DMS153 treated with DMSO at 0.1 percent for 48 hours (cell line): ENCODE measurements at regions not wholly inside any gene's neighbourhood (a gene's known extent, or its start where the extent isn't known, plus 50 kb on each side); places are given as distances from the start of the nearest gene placed in this dataset.

Experiments used
- DNase-seq: peaks from one replicate; lab custom pipeline; 2025; ENCODE audit not compliant: unreplicated experiment; lab: John Stamatoyannopoulos, UW

GRCh38 chr19:29096896-29097295 is 116.1 kb downstream of the UQCRFS1 start:
- DNase-seq = no peak

DNA sequence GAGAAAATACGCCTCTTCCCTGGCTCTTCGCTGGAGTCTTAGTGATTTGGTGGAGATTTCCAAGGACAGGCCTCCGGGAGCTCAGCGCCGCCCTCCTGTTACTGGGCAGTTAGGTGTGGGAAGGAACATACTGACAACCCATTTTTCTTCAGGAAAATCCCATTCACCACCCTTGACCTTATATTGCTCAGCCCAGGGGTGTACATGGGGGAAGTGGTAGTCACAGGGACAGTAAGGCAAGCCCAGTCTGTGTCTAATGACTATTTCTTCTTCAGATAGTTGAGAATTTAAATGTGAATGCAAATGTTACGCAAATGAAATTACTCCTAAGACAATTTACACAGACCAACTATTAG is 119.4 kb downstream of the UQCRFS1 start:
- no peak for DNase-seq

GRCh38 chr19:29092712-29093552 is 120.0 kb downstream of the UQCRFS1 start:
- DNase-seq = no peak

DNA sequence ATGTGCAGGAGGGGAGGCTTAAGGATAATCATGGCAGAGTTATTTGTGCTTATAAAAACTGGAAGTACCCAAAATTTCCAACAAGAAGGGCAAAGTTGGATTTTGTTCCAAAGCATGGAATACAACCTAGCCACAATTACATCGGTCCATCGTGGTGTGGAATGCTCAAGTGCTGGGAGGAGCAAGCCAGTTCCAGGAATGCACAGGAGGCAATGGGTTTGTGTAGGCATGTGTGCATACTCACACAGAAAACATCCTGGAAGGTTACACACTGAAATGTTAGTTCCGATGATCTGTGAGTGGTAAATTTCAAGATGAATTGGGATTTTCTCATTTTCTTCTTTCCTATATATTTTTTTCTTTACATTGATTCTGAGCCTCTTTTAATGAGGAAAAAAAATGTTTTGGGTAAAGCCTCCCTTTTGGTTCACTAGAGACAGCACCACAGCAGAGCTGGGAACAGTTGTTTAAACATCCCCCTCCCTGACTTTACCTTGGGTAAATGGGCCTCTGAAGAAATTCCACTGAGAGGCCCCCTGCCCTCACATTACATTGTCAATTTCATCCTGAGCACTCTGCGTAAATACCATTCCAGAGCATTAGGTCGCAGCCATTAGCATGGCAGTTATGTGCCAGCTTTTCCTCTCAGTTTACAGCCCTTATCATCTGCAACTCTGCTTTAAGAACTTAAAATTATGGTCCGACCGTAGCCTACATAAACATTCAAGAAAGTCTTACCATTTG is 122.0 kb downstream of the UQCRFS1 start:
- no peak for DNase-seq

DNA sequence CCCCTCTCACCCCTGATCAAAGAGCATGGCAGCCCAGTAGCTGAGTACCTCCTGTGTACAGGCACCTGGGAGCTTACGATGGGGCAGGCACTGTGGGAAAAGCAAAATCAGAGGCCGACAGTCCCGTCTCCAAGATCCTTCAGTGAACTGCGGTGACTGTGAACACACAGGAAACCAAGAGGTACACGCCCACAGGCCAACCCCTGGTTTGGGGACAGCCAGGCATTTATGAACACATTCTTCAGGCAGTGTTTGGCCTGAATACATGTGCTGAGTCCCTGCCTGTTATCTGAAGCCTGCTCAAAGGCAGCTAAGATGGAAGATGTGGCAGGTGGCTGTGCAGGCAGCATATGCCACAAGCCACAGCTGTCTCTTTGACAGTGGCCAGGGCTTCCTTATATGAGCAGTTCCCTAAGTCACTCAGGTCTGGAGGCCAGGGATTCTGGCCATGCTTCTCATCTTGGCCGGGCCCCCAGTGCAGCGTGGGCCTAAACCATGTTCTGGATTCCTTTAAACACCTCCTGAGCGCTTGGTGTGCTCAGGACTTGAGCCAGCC is 123.6 kb downstream of the UQCRFS1 start:
- no peak for DNase-seq

GRCh38 chr19:29088761-29089160 is 124.2 kb downstream of the UQCRFS1 start:
- DNase-seq = no peak

GRCh38 chr19:29086646-29087045 is 126.3 kb downstream of the UQCRFS1 start:
- DNase-seq = no peak

GRCh38 chr19:29086182-29086581 is 126.8 kb downstream of the UQCRFS1 start:
- no peak for DNase-seq

- no peak for DNase-seq
Observed at GRCh38 chr19:29085630-29086029, 127.3 kb downstream of the UQCRFS1 start.

DNA sequence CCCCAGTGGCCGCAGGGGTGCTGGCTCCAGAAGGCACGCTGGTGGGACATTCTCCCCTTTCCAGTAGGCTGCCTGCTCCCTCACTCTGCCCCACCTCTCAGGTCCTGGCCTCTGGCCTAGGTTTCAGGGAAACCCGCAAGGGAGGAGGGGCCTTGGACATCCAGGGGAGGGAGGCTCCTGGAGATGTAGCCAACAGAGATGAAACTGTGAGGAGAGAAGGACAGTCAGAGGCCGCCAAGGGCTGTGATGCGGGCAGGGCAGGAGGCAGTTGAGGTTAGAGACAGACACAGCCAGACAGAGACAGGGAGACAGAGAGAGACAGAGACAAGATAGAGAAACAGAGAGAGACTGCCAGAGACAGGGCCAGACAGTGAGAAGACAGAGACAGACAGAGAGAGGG is 127.7 kb downstream of the UQCRFS1 start:
- no peak for DNase-seq

GRCh38 chr19:29084266-29084665 is 128.7 kb downstream of the UQCRFS1 start:
- DNase-seq = no peak

GRCh38 chr19:29083863-29084262 is 129.1 kb downstream of the UQCRFS1 start:
- no peak for DNase-seq

DNA sequence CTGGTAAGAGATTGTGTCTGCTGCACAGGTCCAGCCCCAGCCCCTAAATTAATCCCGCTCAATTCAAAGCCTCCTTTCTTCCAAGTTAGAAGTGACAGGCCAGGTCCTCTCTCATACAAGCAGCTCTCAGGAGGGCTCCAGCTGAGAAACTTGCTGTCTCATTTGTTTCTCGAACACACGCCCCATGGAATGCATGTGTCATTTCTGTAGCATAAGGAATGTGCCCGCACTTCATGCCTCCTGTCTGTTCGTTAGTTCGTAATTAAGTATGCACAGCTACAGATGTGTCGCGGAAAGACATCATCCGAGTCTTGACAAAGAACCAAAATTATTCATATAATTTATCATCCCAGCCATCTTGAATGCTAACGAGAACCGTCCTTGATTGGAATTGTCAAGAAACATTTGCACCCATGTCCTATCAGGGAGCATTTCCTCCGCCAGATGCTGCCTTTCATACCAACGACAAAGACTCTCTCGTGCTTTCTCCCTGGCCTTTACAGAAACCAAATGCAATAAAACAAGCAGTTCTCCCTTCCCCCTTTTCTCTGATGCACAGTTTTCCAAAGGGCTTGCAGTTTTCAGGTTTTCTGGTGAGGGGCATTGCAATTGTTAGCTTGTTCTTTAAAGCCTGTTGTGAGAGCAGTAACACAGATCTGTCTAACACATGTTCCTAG is 133.5 kb downstream of the UQCRFS1 start:
- DNase-seq = no peak

- DNase-seq = no peak
Observed at GRCh38 chr19:29076963-29077362, 136.0 kb downstream of the UQCRFS1 start.

- no peak for DNase-seq
Observed at GRCh38 chr19:29076161-29076560, 136.8 kb downstream of the UQCRFS1 start.

GRCh38 chr19:29075149-29075548 is 137.8 kb downstream of the UQCRFS1 start:
- no peak for DNase-seq

- no peak for DNase-seq
Observed at GRCh38 chr19:29074579-29074978, 138.4 kb downstream of the UQCRFS1 start.

DNA sequence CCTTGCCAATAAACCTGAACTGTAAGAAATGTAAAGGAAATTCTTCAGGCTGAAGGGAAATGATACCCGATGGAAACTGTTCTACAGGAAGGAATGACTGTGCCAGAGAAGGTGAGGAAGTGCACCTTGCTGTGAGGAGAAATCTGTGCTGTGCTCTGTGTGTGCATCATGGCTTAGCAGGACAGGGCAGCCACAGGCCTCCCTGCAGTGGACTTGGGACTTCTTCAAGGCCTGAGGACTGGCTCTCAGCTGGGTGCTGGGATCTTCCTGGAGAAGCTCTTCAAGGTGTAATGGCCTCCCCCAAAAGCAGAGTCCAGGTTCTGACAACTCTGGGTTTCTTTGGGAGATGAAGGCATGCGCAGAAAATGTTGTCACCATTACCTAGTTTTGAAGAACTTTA is 145.1 kb downstream of the UQCRFS1 start:
- no peak for DNase-seq

GRCh38 chr19:29062475-29063435 is 150.2 kb downstream of the UQCRFS1 start:
- DNase-seq = no peak

DNA sequence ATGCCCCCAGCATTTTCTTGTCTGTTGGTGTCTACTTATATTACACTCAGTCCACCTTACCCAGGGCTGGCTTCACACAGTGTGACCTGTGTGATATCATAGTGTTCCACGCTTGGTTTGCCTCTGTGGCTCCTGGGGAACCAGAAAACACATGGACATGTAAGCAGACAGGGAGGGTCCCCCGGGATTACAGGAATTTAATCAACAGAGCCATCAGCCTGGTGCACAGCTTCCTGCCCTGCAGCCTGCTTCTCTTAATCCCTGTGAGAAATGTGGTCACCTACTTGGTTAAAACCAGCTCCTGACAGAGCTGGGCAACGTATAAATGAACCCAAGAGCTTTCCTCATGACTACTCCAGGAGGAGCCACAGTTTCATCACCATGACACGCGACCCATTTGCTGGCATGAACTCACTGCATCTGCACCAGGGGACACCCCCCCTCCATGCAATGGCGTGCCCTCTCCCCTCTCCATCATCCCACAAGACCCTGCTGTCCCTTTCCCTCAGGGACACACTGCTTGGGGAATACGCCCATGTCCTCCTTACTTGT is 152.1 kb downstream of the UQCRFS1 start:
- no peak for DNase-seq
